Neural cell (in vitro differentiated cells): ENCODE measurements at regions not wholly inside any gene's neighbourhood (a gene's known extent, or its start where the extent isn't known, plus 50 kb on each side); places are given as distances from the start of the nearest gene placed in this dataset.

Source experiments
- EZH2 ChIP-seq: fragments of 200-600, 300-800 bp; shearing (Covaris generic), sonication (generic); IDR thresholded peaks from 2 replicates; pipeline ENCODE4 v1.6.1; 2014; ENCODE audit warnings: antibody characterized with exemption, low read length, borderline replicate concordance, mild to moderate bottlenecking; ENCODE audit not compliant: insufficient read depth, poor library complexity, severe bottlenecking
- TAF1 ChIP-seq: IDR thresholded peaks from 2 replicates; pipeline ENCODE4 v1.6.1; 2012; ENCODE audit warnings: low read depth
- TF ChIP-seq, protein P1 (sequence below): fragments of 450-650 bp; IDR thresholded peaks from 2 replicates; pipeline ENCODE4 v1.5.1; 2014; ENCODE audit warnings: antibody characterized with exemption, mild to moderate bottlenecking, moderate library complexity; ENCODE audit not compliant: poor library complexity, severe bottlenecking

DNA sequence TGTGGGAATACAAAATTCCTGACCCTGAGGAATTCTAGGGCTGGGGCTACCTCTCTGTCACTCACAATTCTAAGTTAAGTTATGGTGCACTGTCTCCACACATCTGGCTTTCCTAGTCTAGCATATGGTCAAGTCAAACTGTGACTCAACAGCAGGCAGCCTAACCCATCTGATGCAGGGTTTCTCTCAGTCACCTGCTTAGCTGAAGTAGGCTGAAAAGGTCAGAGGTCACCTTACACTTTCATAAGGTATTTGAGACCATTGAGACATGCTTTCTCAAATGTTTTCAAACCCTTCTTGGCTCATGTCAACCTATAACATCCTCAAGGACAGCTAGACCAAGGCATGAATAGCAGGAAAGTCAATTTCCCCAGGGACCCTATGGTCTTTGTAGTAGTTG is 196.5 kb upstream of the STK26 start:
- TF ChIP-seq, protein P1, sequence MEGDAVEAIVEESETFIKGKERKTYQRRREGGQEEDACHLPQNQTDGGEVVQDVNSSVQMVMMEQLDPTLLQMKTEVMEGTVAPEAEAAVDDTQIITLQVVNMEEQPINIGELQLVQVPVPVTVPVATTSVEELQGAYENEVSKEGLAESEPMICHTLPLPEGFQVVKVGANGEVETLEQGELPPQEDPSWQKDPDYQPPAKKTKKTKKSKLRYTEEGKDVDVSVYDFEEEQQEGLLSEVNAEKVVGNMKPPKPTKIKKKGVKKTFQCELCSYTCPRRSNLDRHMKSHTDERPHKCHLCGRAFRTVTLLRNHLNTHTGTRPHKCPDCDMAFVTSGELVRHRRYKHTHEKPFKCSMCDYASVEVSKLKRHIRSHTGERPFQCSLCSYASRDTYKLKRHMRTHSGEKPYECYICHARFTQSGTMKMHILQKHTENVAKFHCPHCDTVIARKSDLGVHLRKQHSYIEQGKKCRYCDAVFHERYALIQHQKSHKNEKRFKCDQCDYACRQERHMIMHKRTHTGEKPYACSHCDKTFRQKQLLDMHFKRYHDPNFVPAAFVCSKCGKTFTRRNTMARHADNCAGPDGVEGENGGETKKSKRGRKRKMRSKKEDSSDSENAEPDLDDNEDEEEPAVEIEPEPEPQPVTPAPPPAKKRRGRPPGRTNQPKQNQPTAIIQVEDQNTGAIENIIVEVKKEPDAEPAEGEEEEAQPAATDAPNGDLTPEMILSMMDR, result no peak
- TF ChIP-seq EZH2, result no peak
- no peak for TF ChIP-seq TAF1
